D721Med (cell line): ENCODE measurements at regions not wholly inside any gene's neighbourhood (a gene's known extent, or its start where the extent isn't known, plus 50 kb on each side); places are given as distances from the start of the nearest gene placed in this dataset.

Experiments used
- DNase-seq: peaks from one replicate; pipeline ENCODE4 v3.0.0; 2011; ENCODE audit warnings: low spot score; ENCODE audit not compliant: insufficient read length
- FAIRE-seq: peaks from 2 replicates; lab custom pipeline; 2011; peaks lifted over from hg19 to GRCh38; lab: Jason Lieb, UNC
- CTCF ChIP-seq: IDR thresholded peaks from 2 replicates; pipeline ENCODE4 v1.5.1; 2012; ENCODE audit warnings: mild to moderate bottlenecking, control low read depth; ENCODE audit not compliant: insufficient read depth; ENCODE audit errors: missing control alignments

- FAIRE-seq (no peak), DNase-seq (no peak)
- TF ChIP-seq CTCF: no peak
Measured at GRCh38 chr4:178165251-178165950, 723.2 kb upstream of the AGA start.

- FAIRE-seq: no peak
Measured at GRCh38 chr4:178165951-178166308, 723.7 kb upstream of the AGA start.

GRCh38 chr4:178173771-178174170 lies 731.5 kb upstream of the AGA start:
- no peak for DNase-seq
- TF ChIP-seq CTCF: no peak
- FAIRE-seq: no peak

More at GRCh38 chr4:178165951-178166308, 723.7 kb upstream of the AGA start:
- TF ChIP-seq CTCF: no peak
- DNase-seq: no peak

- FAIRE-seq (no peak), DNase-seq (no peak)
- no peak for TF ChIP-seq CTCF
Measured at GRCh38 chr4:178174756-178175155, 732.5 kb upstream of the AGA start.

- no peak for FAIRE-seq
- no peak for TF ChIP-seq CTCF
Measured at GRCh38 chr4:178185517-178185916, 743.3 kb upstream of the AGA start.

GRCh38 chr4:178192611-178193010 lies 750.4 kb upstream of the AGA start:
- DNase-seq (no peak), FAIRE-seq (no peak)
- no peak for TF ChIP-seq CTCF

More at GRCh38 chr4:178185517-178185916, 743.3 kb upstream of the AGA start:
- no peak for DNase-seq

- no peak for TF ChIP-seq CTCF
- FAIRE-seq (no peak), DNase-seq (no peak)
Measured at GRCh38 chr4:178196751-178197374, 754.6 kb upstream of the AGA start.
